ENCODE measurements at regions not wholly inside any gene's neighbourhood (a gene's known extent, or its start where the extent isn't known, plus 50 kb on each side); places are given as distances from the start of the nearest gene placed in this dataset.

GRCh38 chr12:125989696-125990095 is 924.5 kb downstream of the AACS start (continued):
- no peak for TF ChIP-seq CTCF (IDR thresholded peaks at IDR 0.05; ENCODE audit: control extremely low read depth in 1 of 3, insufficient read depth in 1 of 3, low read depth in 1 of 3, low read length in 3 of 3)
